ENCODE measurements at regions not wholly inside any gene's neighbourhood (a gene's known extent, or its start where the extent isn't known, plus 50 kb on each side); places are given as distances from the start of the nearest gene placed in this dataset.
A peak's percentile ranks its signal among the peaks of the same experiment; 100 is the strongest.

DNA sequence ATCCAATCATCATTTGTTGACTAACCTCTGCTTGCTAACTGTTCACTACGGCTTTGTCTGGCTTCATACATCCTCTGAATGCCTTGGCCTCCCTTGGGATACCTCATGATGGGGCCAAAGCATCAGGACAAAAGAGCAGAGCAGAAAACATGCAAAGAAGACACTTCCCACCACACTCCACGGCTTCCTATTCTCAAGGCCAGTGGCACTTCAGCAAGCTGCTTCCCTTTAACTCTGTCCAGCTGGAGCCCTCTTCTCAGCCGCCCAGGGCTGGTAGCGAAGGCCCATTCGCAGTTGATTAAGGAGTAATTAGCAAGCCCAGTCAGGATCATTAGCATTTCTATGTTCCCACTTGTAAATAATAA, 224.3 kb upstream of the FGGY start:
- Histone ChIP-seq H3K4me1 (peaks cover 0 to 9% (median 0%) of the 10 kb centered on the region in 4 donors), H3K27ac (no peak overlapping the region), H3K9me3 (no peaks in the 10 kb centered on the region), H3K36me3 (no peaks in the 10 kb centered on the region), H3K27me3 (no peaks in the 10 kb centered on the region), H3K4me3 (no peak overlapping the region)
- ATAC-seq (peak in 1 of 4 donors; percentile 12), DNase-seq (no peak)
- 72% methylated on average over 5 of the region's 5 CpGs for WGBS (ENCODE audit: insufficient coverage, low coverage, low lambda C conversion rate, missing lambda C conversion rate)
- intact Hi-C loops (cut with DNase I) = no loop called here
- TF ChIP-seq, protein P1, sequence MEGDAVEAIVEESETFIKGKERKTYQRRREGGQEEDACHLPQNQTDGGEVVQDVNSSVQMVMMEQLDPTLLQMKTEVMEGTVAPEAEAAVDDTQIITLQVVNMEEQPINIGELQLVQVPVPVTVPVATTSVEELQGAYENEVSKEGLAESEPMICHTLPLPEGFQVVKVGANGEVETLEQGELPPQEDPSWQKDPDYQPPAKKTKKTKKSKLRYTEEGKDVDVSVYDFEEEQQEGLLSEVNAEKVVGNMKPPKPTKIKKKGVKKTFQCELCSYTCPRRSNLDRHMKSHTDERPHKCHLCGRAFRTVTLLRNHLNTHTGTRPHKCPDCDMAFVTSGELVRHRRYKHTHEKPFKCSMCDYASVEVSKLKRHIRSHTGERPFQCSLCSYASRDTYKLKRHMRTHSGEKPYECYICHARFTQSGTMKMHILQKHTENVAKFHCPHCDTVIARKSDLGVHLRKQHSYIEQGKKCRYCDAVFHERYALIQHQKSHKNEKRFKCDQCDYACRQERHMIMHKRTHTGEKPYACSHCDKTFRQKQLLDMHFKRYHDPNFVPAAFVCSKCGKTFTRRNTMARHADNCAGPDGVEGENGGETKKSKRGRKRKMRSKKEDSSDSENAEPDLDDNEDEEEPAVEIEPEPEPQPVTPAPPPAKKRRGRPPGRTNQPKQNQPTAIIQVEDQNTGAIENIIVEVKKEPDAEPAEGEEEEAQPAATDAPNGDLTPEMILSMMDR (IDR thresholded peaks at IDR 0.05) = no peak
- no peak for TF ChIP-seq POLR2A (IDR thresholded peaks at IDR 0.05)

DNA sequence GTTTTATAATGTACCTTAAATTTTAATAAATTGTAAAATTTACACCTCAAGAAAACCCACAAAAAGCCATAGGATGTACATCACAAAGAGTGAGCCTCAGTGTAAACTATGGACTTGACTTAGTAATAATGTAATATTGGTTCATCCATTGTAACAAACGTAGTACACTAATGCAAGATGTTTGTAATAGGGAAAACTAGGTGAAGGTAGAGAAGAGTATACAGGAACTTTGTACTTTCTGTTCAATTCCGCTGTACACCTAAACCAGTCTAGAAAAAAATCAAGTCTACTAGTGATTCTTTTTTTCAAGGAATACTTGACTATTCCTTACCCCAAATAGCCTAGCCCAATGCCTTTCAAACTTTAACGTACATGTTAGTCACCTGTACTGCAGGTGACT, 222.3 kb upstream of the FGGY start:
- no peak overlapping the region for H3K4me3 ChIP-seq
- intact Hi-C loops (cut with DNase I) = no loop called here
- no peaks in the 10 kb centered on the region for H3K36me3 ChIP-seq
- no peak overlapping the region for H3K27ac ChIP-seq
- ATAC-seq (no peak), DNase-seq (no peak)
- H3K4me1 ChIP-seq = peaks cover 0 to 9% (median 0%) of the 10 kb centered on the region in 4 donors
- 51% methylated on average over 3 of the region's 3 CpGs for WGBS (ENCODE audit: insufficient coverage, low coverage, low lambda C conversion rate, missing lambda C conversion rate)
- no peaks in the 10 kb centered on the region for H3K27me3 ChIP-seq
- no peaks in the 10 kb centered on the region for H3K9me3 ChIP-seq
- TF ChIP-seq, protein P1 (IDR thresholded peaks at IDR 0.05) = no peak
- TF ChIP-seq POLR2A (IDR thresholded peaks at IDR 0.05) = no peak

DNA sequence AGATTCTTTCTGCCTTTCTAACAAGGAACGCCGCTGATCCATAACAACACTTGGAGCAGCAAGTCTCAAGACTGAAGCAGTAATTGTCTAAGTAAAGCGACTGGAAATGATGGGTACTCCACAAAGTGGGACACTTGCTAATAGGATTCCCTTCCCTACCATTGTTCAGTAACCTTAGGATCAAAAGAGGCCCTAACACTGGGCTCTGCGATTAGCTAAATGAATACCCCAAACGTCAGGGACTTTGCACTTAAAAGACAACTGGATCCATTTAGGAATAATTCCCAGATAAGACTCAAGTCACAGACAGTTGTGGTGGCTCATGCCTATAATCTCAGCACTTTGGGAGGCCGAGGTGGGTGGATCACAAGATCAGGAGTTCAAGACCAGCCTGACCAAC, 221.9 kb upstream of the FGGY start:
- Histone ChIP-seq H3K27ac (no peak overlapping the region), H3K4me1 (peaks cover 0 to 9% (median 0%) of the 10 kb centered on the region in 4 donors), H3K9me3 (no peaks in the 10 kb centered on the region), H3K27me3 (no peaks in the 10 kb centered on the region), H3K36me3 (no peaks in the 10 kb centered on the region), H3K4me3 (no peak overlapping the region)
- 81% methylated on average over 4 of the region's 6 CpGs for WGBS (ENCODE audit: insufficient coverage, low coverage, low lambda C conversion rate, missing lambda C conversion rate)
- no peak for ATAC-seq
- intact Hi-C loops (cut with DNase I) = no loop called here
- DNase-seq = no peak
- TF ChIP-seq POLR2A (IDR thresholded peaks at IDR 0.05) = no peak
- TF ChIP-seq, protein P1 (IDR thresholded peaks at IDR 0.05) = no peak

DNA sequence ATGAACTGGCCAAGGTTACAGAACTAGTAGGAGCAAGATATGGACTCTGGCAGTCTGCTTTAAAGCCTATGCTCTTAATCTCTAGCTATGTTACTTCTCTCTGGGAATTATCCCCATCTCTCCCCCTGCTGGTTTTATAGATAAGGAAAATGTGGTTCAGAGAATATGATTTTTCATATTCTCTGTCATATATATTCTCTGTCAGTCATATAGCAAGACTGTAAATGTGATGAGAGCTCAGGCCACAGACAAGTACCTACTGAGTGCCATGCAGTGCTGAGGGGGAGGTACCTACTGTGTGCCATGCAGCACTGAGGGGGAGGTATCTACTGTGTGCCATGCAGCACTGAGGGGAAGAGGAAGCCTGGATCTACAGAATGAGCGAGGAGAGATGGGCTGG, 220.3 kb upstream of the FGGY start:
- Histone ChIP-seq H3K9me3 (no peaks in the 10 kb centered on the region), H3K4me3 (no peak overlapping the region), H3K27ac (no peak overlapping the region), H3K27me3 (no peaks in the 10 kb centered on the region), H3K4me1 (no peaks in the 10 kb centered on the region), H3K36me3 (no peaks in the 10 kb centered on the region)
- intact Hi-C loops (cut with DNase I) = no loop called here
- peak; percentile 50 to 73 (median 60) for ATAC-seq
- TF ChIP-seq, protein P1 (IDR thresholded peaks at IDR 0.05) = peak; percentile 20 to 38 (median 29)
- TF ChIP-seq POLR2A (IDR thresholded peaks at IDR 0.05) = no peak
- DNase-seq = no peak
- WGBS (ENCODE audit: insufficient coverage, low coverage, low lambda C conversion rate, missing lambda C conversion rate) = no CpG with 5 or more reads among the region's 1 CpG

DNA sequence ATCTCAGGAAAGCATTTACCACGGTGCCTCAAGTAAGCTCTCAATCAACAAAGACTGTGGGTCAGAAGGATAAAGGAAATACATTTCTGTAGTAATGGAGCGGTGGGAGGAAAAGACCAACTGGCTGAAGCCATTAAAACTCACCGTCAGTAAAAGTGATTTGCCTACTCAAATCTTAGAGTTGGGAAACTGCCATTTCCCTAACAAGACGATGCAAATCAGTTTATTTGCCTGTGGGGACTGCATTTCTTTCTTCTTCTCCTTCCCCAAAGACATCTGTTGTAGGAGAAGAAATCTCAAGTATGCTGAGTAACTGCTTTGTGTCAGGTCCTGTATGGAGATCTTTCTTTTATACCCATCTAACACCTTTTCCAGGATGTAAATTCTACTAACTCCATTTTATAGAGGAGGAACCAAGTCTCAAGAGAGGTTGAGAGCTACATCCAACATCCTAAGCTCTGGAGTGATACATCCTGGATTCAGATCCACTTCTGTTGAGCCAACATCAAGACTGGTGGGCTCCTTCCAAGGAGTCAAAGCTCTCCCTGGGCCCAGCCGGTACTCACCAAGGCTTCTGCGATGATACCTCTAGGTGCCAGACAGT, 219.3 kb upstream of the FGGY start:
- WGBS (ENCODE audit: insufficient coverage, low coverage, low lambda C conversion rate, missing lambda C conversion rate) = 82% methylated on average over 4 of the region's 6 CpGs
- no peak overlapping the region for H3K4me3 ChIP-seq

More for the DNA sequence above, 219.3 kb upstream of the FGGY start:
- TF ChIP-seq POLR2A (IDR thresholded peaks at IDR 0.05) = no peak
- TF ChIP-seq, protein P1 (IDR thresholded peaks at IDR 0.05) = no peak
- DNase-seq (no peak), ATAC-seq (no peak)
- Histone ChIP-seq H3K4me1 (no peaks in the 10 kb centered on the region), H3K27ac (no peak overlapping the region), H3K9me3 (no peaks in the 10 kb centered on the region), H3K27me3 (no peaks in the 10 kb centered on the region), H3K36me3 (no peaks in the 10 kb centered on the region)
- intact Hi-C loops (cut with DNase I) = no loop called here
